Skeletal muscle satellite cell (primary cell): ENCODE measurements at regions not wholly inside any gene's neighbourhood (a gene's known extent, or its start where the extent isn't known, plus 50 kb on each side); places are given as distances from the start of the nearest gene placed in this dataset.

ENCODE experiments used
- H3K27me3 ChIP-seq: 2 replicates; pipeline ENCODE4 v1.7.0; 2013; ENCODE audit warnings: low read length; ENCODE audit not compliant: control insufficient read depth, insufficient read depth
- H3K36me3 ChIP-seq: 2 replicates; pipeline ENCODE4 v1.7.0; 2013; ENCODE audit warnings: mild to moderate bottlenecking, control low read depth, low read length; ENCODE audit not compliant: insufficient read depth
- H3K4me1 ChIP-seq: 2 replicates; pipeline ENCODE4 v1.7.0; 2013; ENCODE audit warnings: low read length; ENCODE audit not compliant: control insufficient read depth, insufficient read depth
- H3K4me2 ChIP-seq: 2 replicates; pipeline ENCODE4 v1.7.0; 2013; ENCODE audit warnings: mild to moderate bottlenecking, low read length
- H3K4me3 ChIP-seq: 2 replicates; pipeline ENCODE4 v1.7.0; 2013; ENCODE audit warnings: low read length
- H3K9ac ChIP-seq: 2 replicates; pipeline ENCODE4 v1.7.0; 2013; ENCODE audit warnings: mild to moderate bottlenecking, low read depth, low read length, moderate library complexity
- H3K9me3 ChIP-seq: replicated peaks from 2 replicates; pipeline ENCODE4 v1.7.0; 2013; ENCODE audit warnings: mild to moderate bottlenecking, control low read depth, low read length

GRCh38 chr1:83694449-83694848 lies 304.5 kb downstream of the TTLL7 start:
- H3K27me3 ChIP-seq: peaks cover 7% of the 10 kb centered on the region
- no peak overlapping the region for H3K9ac ChIP-seq
- H3K4me3 ChIP-seq: no peak overlapping the region
- no peaks in the 10 kb centered on the region for H3K9me3 ChIP-seq
- H3K4me1 ChIP-seq: peaks cover 10% of the 10 kb centered on the region
- H3K36me3 ChIP-seq: no peaks in the 10 kb centered on the region
- H3K4me2 ChIP-seq: no peak overlapping the region

GRCh38 chr1:83693427-83694126 lies 305.4 kb downstream of the TTLL7 start:
- H3K4me2 ChIP-seq: peak overlapping the region; percentile 69
- no peaks in the 10 kb centered on the region for H3K36me3 ChIP-seq
- H3K27me3 ChIP-seq: peaks cover 7% of the 10 kb centered on the region
- H3K4me3 ChIP-seq: peak overlapping the region; percentile 57
- no peak overlapping the region for H3K9ac ChIP-seq
- H3K4me1 ChIP-seq: peaks cover 10% of the 10 kb centered on the region
- no peaks in the 10 kb centered on the region for H3K9me3 ChIP-seq

GRCh38 chr1:83692524-83693381 lies 306.2 kb downstream of the TTLL7 start:
- no peak overlapping the region for H3K9ac ChIP-seq
- H3K27me3 ChIP-seq: peaks cover 7% of the 10 kb centered on the region
- H3K4me1 ChIP-seq: peaks cover 10% of the 10 kb centered on the region
- peak overlapping the region; percentile 57 for H3K4me3 ChIP-seq
- no peaks in the 10 kb centered on the region for H3K9me3 ChIP-seq
- H3K36me3 ChIP-seq: no peaks in the 10 kb centered on the region
- H3K4me2 ChIP-seq: peak overlapping the region; percentile 69

GRCh38 chr1:83691953-83692500 lies 306.9 kb downstream of the TTLL7 start:
- peaks cover 10% of the 10 kb centered on the region for H3K4me1 ChIP-seq
- H3K4me3 ChIP-seq: no peak overlapping the region
- no peaks in the 10 kb centered on the region for H3K9me3 ChIP-seq
- no peak overlapping the region for H3K9ac ChIP-seq
- peaks cover 7% of the 10 kb centered on the region for H3K27me3 ChIP-seq
- H3K4me2 ChIP-seq: peak overlapping the region; percentile 69
- no peaks in the 10 kb centered on the region for H3K36me3 ChIP-seq

- Histone ChIP-seq H3K4me3 (no peak overlapping the region), H3K9me3 (no peaks in the 10 kb centered on the region), H3K4me2 (no peak overlapping the region), H3K36me3 (no peaks in the 10 kb centered on the region), H3K27me3 (peaks cover 7% of the 10 kb centered on the region), H3K9ac (no peak overlapping the region), H3K4me1 (peaks cover 10% of the 10 kb centered on the region)
Measured at GRCh38 chr1:83689921-83690868, 308.7 kb downstream of the TTLL7 start.

GRCh38 chr1:83682132-83682531 lies 316.8 kb downstream of the TTLL7 start:
- Histone ChIP-seq H3K4me3 (no peak overlapping the region), H3K4me2 (no peak overlapping the region), H3K36me3 (no peaks in the 10 kb centered on the region), H3K9me3 (no peaks in the 10 kb centered on the region), H3K27me3 (no peaks in the 10 kb centered on the region), H3K9ac (no peak overlapping the region), H3K4me1 (no peaks in the 10 kb centered on the region)

GRCh38 chr1:83676106-83676505 lies 322.8 kb downstream of the TTLL7 start:
- Histone ChIP-seq H3K9ac (no peak overlapping the region), H3K4me3 (no peak overlapping the region), H3K4me1 (no peaks in the 10 kb centered on the region), H3K27me3 (no peaks in the 10 kb centered on the region), H3K4me2 (no peak overlapping the region), H3K36me3 (no peaks in the 10 kb centered on the region), H3K9me3 (no peaks in the 10 kb centered on the region)

GRCh38 chr1:83673312-83673711 lies 325.6 kb downstream of the TTLL7 start:
- H3K4me1 ChIP-seq: no peaks in the 10 kb centered on the region
- no peaks in the 10 kb centered on the region for H3K27me3 ChIP-seq
- no peaks in the 10 kb centered on the region for H3K36me3 ChIP-seq
- H3K9me3 ChIP-seq: no peaks in the 10 kb centered on the region
- H3K9ac ChIP-seq: no peak overlapping the region
- no peak overlapping the region for H3K4me3 ChIP-seq
- H3K4me2 ChIP-seq: no peak overlapping the region

GRCh38 chr1:83671586-83671985 lies 327.3 kb downstream of the TTLL7 start:
- H3K27me3 ChIP-seq: no peaks in the 10 kb centered on the region
- no peak overlapping the region for H3K4me3 ChIP-seq
- H3K4me1 ChIP-seq: no peaks in the 10 kb centered on the region
- H3K9ac ChIP-seq: no peak overlapping the region
- no peaks in the 10 kb centered on the region for H3K9me3 ChIP-seq
- no peak overlapping the region for H3K4me2 ChIP-seq
- no peaks in the 10 kb centered on the region for H3K36me3 ChIP-seq

- no peaks in the 10 kb centered on the region for H3K27me3 ChIP-seq
- no peaks in the 10 kb centered on the region for H3K9me3 ChIP-seq
- H3K36me3 ChIP-seq: no peaks in the 10 kb centered on the region
- H3K4me2 ChIP-seq: no peak overlapping the region
- no peak overlapping the region for H3K4me3 ChIP-seq
- no peak overlapping the region for H3K9ac ChIP-seq
- H3K4me1 ChIP-seq: no peaks in the 10 kb centered on the region
Measured at GRCh38 chr1:83670909-83671565, 327.9 kb downstream of the TTLL7 start.
